Trophoblast cell (in vitro differentiated cells and primary cell): ENCODE measurements at regions not wholly inside any gene's neighbourhood (a gene's known extent, or its start where the extent isn't known, plus 50 kb on each side); places are given as distances from the start of the nearest gene placed in this dataset.
A peak's percentile ranks its signal among the peaks of the same experiment; 100 is the strongest.

Experiments used
- DNase-seq, 2 donors: peaks; one replicate each; pipeline ENCODE4 v3.0.0-alpha.2; 2016
- H2AFZ ChIP-seq: 2 replicates; pipeline ENCODE4 v1.6.1; 2013; ENCODE audit warnings: low read length, moderate library complexity, mild to moderate bottlenecking; ENCODE audit not compliant: insufficient read depth, poor library complexity
- H2AK5ac ChIP-seq: 2 replicates; pipeline ENCODE4 v1.6.1; 2013; ENCODE audit warnings: mild to moderate bottlenecking, low read length
- H2BK120ac ChIP-seq: 2 replicates; pipeline ENCODE4 v1.6.1; 2013; ENCODE audit warnings: low read length, mild to moderate bottlenecking, moderate library complexity; ENCODE audit not compliant: insufficient read depth, poor library complexity
- H2BK12ac ChIP-seq: 2 replicates; pipeline ENCODE4 v1.6.1; 2013; ENCODE audit warnings: mild to moderate bottlenecking, low read length, moderate library complexity
- H2BK5ac ChIP-seq: 2 replicates; pipeline ENCODE4 v1.6.1; 2013; ENCODE audit warnings: low read length, low read depth, moderate library complexity, mild to moderate bottlenecking; ENCODE audit not compliant: poor library complexity
- H3K14ac ChIP-seq: 2 replicates; pipeline ENCODE4 v1.6.1; 2013; ENCODE audit warnings: mild to moderate bottlenecking, low read length
- H3K18ac ChIP-seq: 2 replicates; pipeline ENCODE4 v1.6.1; 2013; ENCODE audit warnings: mild to moderate bottlenecking, low read length
- H3K23ac ChIP-seq: 2 replicates; pipeline ENCODE4 v1.6.1; 2013; ENCODE audit warnings: low read length
- H3K27ac ChIP-seq: 2 replicates; pipeline ENCODE4 v1.5.1; 2013; ENCODE audit warnings: low read depth, mild to moderate bottlenecking, inconsistent platforms, low read length, moderate library complexity
- H3K27me3 ChIP-seq: 2 replicates; pipeline ENCODE4 v1.6.1; 2013; ENCODE audit warnings: inconsistent platforms, mild to moderate bottlenecking, low read length, moderate library complexity; ENCODE audit not compliant: insufficient read depth
- H3K36me3 ChIP-seq, 2 experiments: 1 replicate in 1 of 2; 2 replicates in 1 of 2; pipeline ENCODE4 v1.6.1; 2013; ENCODE audit warnings: low read length in 2 of 2, mild to moderate bottlenecking in 2 of 2, moderate library complexity in 1 of 2; ENCODE audit not compliant: insufficient read depth in 2 of 2, control insufficient read depth in 1 of 2
- H3K4ac ChIP-seq: 2 replicates; pipeline ENCODE4 v1.6.1; 2013; ENCODE audit warnings: low read depth, mild to moderate bottlenecking, low read length, moderate library complexity
- H3K4me1 ChIP-seq, 2 experiments: 1 replicate in 1 of 2; 2 replicates in 1 of 2; pipeline ENCODE4 v1.6.1; 2013; ENCODE audit warnings: low read length in 2 of 2, mild to moderate bottlenecking in 2 of 2, moderate library complexity in 1 of 2; ENCODE audit not compliant: insufficient read depth in 2 of 2, control insufficient read depth in 1 of 2
- H3K4me2 ChIP-seq: 2 replicates; pipeline ENCODE4 v1.6.1; 2013; ENCODE audit warnings: inconsistent platforms, mild to moderate bottlenecking, low read length, moderate library complexity
- H3K4me3 ChIP-seq: 2 replicates; pipeline ENCODE4 v1.5.1; 2013; ENCODE audit warnings: mild to moderate bottlenecking, low read depth, low read length, inconsistent platforms
- H3K79me1 ChIP-seq: one replicate; pipeline ENCODE4 v1.6.1; 2013; ENCODE audit warnings: low read length
- H3K79me2 ChIP-seq: 2 replicates; pipeline ENCODE4 v1.6.1; 2013; ENCODE audit warnings: low read length, mild to moderate bottlenecking; ENCODE audit not compliant: control insufficient read depth, insufficient read depth, poor library complexity
- H3K9ac ChIP-seq: 2 replicates; pipeline ENCODE4 v1.6.1; 2013; ENCODE audit warnings: mild to moderate bottlenecking, low read length
- H3K9me3 ChIP-seq: 2 replicates; pipeline ENCODE4 v1.6.1; 2013; ENCODE audit warnings: low read depth, mild to moderate bottlenecking, control low read depth, inconsistent platforms, low read length; ENCODE audit not compliant: insufficient read depth
- H4K12ac ChIP-seq: 2 replicates; pipeline ENCODE4 v1.6.1; 2013; ENCODE audit warnings: low read depth, mild to moderate bottlenecking, low read length, moderate library complexity
- H4K8ac ChIP-seq: 2 replicates; pipeline ENCODE4 v1.6.1; 2013; ENCODE audit warnings: low read depth, mild to moderate bottlenecking, low read length, moderate library complexity
- H4K91ac ChIP-seq: one replicate; pipeline ENCODE4 v1.6.1; 2013; ENCODE audit warnings: low read depth, mild to moderate bottlenecking, low read length, moderate library complexity
- WGBS: extraction: QIAGEN DNeasy Blood & Tissue Kit; methylation state at CpG from one replicate; pipeline ENCODE4 v1.1.7; 2013; ENCODE audit warnings: missing lambda C conversion rate; ENCODE audit not compliant: insufficient read length, insufficient coverage; ENCODE audit errors: extremely low coverage; 5-methylcytosine and 5-hydroxymethylcytosine counted together

- Histone ChIP-seq H3K14ac (no peak overlapping the region), H3K9me3 (no peaks in the 10 kb centered on the region), H3K79me1 (no peaks in the 10 kb centered on the region), H3K79me2 (no peaks in the 10 kb centered on the region), H3K18ac (no peak overlapping the region), H2AFZ (no peak overlapping the region), H3K27me3 (no peaks in the 10 kb centered on the region), H2BK5ac (no peak overlapping the region), H2BK120ac (no peak overlapping the region), H4K8ac (no peak overlapping the region), H3K36me3 (no peaks in the 10 kb centered on the region), H4K91ac (no peak overlapping the region), H3K23ac (no peak overlapping the region), H3K9ac (no peak overlapping the region), H2BK12ac (no peak overlapping the region), H3K4me1 (peaks cover 4 to 7% of the 10 kb centered on the region in 2 experiments), H3K27ac (no peak overlapping the region), H3K4me3 (no peak overlapping the region), H4K12ac (no peak overlapping the region), H3K4me2 (no peak overlapping the region), H2AK5ac (no peak overlapping the region), H3K4ac (no peak overlapping the region)
- peak; percentile 43 to 80 for DNase-seq
- no CpG with 5 or more reads among the region's 9 CpGs for WGBS
Measured at GRCh38 chr6:14922706-14923460, 323.0 kb upstream of the JARID2 start.

DNA sequence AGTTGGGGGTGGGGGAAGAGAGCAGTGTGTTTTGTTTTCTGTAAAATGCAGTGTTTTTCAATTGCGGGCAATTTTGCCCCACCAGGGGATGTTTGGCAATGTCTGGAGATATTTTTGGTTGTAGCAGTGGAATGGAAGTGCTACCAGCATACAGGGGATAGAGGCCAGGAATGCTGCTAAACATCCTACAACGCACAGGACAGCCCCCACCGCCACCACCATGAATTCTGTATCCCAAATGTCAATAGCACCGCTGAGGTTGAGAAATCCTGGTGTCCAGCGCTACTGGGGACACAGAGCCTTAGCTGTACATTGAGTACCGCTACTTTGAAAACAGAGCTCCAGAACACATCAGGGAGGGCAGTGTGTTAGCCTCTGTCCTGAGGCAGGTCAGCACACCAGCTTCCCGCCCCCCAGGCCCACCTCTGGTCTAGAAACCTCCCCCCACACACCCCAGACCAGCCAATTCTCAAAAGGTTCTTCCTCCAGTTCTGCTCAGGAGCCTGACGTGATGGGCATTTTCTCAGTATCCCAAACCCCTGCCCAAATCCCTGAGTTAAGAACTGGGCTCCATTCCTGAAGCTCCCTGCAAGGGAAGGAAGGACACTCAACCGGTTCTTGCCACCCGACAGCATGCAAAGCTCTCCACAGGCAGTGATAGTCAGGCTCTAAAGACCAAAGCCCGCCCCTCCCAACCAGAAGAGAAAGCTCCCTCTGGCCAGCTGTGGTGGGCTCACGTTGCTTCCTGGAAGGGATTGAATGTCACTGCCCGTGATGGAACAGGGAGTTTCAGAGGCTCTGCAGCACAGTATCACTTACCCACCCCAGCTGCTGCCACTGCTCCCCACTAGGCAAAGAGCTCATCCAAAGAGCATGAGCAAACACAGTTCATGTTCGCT lies 321.5 kb upstream of the JARID2 start:
- no CpG with 5 or more reads among the region's 14 CpGs for whole genome bisulfite sequencing
- Histone ChIP-seq H3K36me3 (no peaks in the 10 kb centered on the region), H3K23ac (no peak overlapping the region), H3K79me1 (no peaks in the 10 kb centered on the region), H2BK120ac (no peak overlapping the region), H3K27ac (no peak overlapping the region), H3K4me2 (no peak overlapping the region), H2AK5ac (no peak overlapping the region), H2BK5ac (no peak overlapping the region), H3K27me3 (no peaks in the 10 kb centered on the region), H3K9ac (no peak overlapping the region), H3K79me2 (no peaks in the 10 kb centered on the region), H3K9me3 (no peaks in the 10 kb centered on the region), H4K8ac (no peak overlapping the region), H3K14ac (no peak overlapping the region), H3K4me3 (no peak overlapping the region), H2AFZ (no peak overlapping the region), H4K91ac (no peak overlapping the region), H2BK12ac (no peak overlapping the region), H3K4ac (no peak overlapping the region), H3K4me1 (peaks cover 4 to 7% of the 10 kb centered on the region in 2 experiments), H4K12ac (no peak overlapping the region), H3K18ac (no peak overlapping the region)
- peak; percentile 91 to 94 for DNase-seq

- no peaks in the 10 kb centered on the region for H3K36me3 ChIP-seq
- no peaks in the 10 kb centered on the region for H3K79me1 ChIP-seq
- no peak overlapping the region for H2AK5ac ChIP-seq
- H4K12ac ChIP-seq = no peak overlapping the region
- no CpG with 5 or more reads among the region's 5 CpGs for WGBS
- no peak overlapping the region for H4K91ac ChIP-seq
- no peak overlapping the region for H2BK12ac ChIP-seq
- H2BK120ac ChIP-seq = no peak overlapping the region
- H3K9me3 ChIP-seq = no peaks in the 10 kb centered on the region
- no peak overlapping the region for H2AFZ ChIP-seq
- H2BK5ac ChIP-seq = no peak overlapping the region
- H3K4ac ChIP-seq = no peak overlapping the region
- H3K4me1 ChIP-seq = peaks cover 4 to 7% of the 10 kb centered on the region in 2 experiments
- H3K27ac ChIP-seq = no peak overlapping the region
- DNase-seq = no peak
- H3K79me2 ChIP-seq = no peaks in the 10 kb centered on the region
- no peak overlapping the region for H3K4me2 ChIP-seq
- no peaks in the 10 kb centered on the region for H3K27me3 ChIP-seq
- no peak overlapping the region for H3K9ac ChIP-seq
- H4K8ac ChIP-seq = no peak overlapping the region
- no peak overlapping the region for H3K18ac ChIP-seq
- no peak overlapping the region for H3K14ac ChIP-seq
- no peak overlapping the region for H3K4me3 ChIP-seq
- H3K23ac ChIP-seq = no peak overlapping the region
Measured at GRCh38 chr6:14925025-14925698, 320.7 kb upstream of the JARID2 start.

DNA sequence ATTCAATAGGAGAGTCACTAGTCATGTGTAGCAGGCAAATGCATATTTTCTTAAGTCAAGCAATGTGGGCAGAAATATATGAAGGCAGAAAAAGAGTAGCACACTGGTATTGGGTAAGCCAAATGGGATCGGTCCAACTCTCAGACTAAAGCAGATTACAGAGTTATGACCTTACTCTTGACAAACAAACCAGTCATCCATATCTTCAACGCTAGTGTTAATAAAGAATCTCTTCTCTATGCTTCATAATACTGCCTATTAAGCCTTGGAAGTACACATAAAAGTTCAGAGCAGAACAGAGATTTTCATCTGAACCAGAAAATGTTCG lies 320.2 kb upstream of the JARID2 start:
- Histone ChIP-seq H4K12ac (no peak overlapping the region), H3K27me3 (no peaks in the 10 kb centered on the region), H3K36me3 (no peaks in the 10 kb centered on the region), H3K4me2 (no peak overlapping the region), H3K79me2 (no peaks in the 10 kb centered on the region), H3K79me1 (no peaks in the 10 kb centered on the region), H2AK5ac (no peak overlapping the region), H3K4ac (no peak overlapping the region), H3K23ac (no peak overlapping the region), H4K8ac (no peak overlapping the region), H3K14ac (no peak overlapping the region), H3K9me3 (no peaks in the 10 kb centered on the region), H3K4me3 (no peak overlapping the region), H3K27ac (no peak overlapping the region), H3K18ac (no peak overlapping the region), H4K91ac (no peak overlapping the region), H2AFZ (no peak overlapping the region), H3K9ac (no peak overlapping the region), H2BK5ac (no peak overlapping the region), H2BK12ac (no peak overlapping the region), H2BK120ac (no peak overlapping the region), H3K4me1 (peaks cover 4 to 7% of the 10 kb centered on the region in 2 experiments)
- no CpG with 5 or more reads among the region's 3 CpGs for WGBS
- DNase-seq = peak in 1 of 2 donors; percentile 26
